ENCODE measurements at regions not wholly inside any gene's neighbourhood (a gene's known extent, or its start where the extent isn't known, plus 50 kb on each side); places are given as distances from the start of the nearest gene placed in this dataset.
"Not testable (repeated sequence)": the region's sequence is repeated elsewhere in the genome, so short reads cannot be mapped to it uniquely, and the experiment has no call there.

DNA sequence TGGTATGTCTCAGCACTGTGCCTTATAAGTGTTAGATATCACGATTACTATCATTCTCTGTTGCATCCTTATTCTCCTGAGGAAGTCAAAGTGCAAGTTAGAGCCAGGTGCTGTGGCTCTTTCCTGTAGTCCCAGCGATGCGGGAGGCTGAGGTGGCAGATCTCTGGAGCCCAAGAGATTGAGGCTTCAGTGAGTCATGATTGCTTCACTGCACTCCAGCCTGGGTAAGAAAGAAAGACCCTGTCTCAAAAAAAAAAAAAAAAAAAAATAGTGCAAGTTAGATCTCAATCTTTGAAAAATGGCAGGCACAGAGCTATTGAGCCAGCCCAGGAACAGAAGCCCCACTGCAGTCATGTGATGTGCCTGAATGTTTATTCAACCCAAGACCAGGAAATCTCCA lies 147.8 kb upstream of the POGK start:
- Histone ChIP-seq H3K4me1 (no peaks in the 10 kb centered on the region), H3K27me3 (no peaks in the 10 kb centered on the region)

DNA sequence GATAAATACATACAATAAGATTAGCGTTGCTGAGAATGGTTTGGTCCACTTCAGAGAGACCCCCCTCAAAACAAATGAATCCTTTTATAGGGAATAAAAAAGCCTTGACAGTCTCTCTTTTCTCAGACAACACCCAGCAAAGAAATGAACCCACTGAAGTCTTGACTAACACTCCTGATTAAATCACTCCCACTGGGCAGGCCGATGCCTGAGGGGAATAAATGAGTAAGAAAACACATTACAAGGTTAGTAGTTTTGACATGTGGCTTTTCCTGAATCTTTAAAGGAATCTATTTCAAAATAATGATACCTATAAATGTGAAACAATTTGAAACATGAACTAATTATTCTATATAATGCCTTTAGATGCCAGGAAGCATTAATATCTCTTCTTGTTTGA lies 146.9 kb upstream of the POGK start:
- Histone ChIP-seq H3K4me3 (no peak overlapping the region), H3K9me3 (no peaks in the 10 kb centered on the region), H3K4me1 (no peaks in the 10 kb centered on the region), H3K36me3 (no peaks in the 10 kb centered on the region), H3K27me3 (no peaks in the 10 kb centered on the region), H3K27ac (no peak overlapping the region)
- DNase-seq (no peak), ATAC-seq (no peak)
- TF ChIP-seq, protein P1, sequence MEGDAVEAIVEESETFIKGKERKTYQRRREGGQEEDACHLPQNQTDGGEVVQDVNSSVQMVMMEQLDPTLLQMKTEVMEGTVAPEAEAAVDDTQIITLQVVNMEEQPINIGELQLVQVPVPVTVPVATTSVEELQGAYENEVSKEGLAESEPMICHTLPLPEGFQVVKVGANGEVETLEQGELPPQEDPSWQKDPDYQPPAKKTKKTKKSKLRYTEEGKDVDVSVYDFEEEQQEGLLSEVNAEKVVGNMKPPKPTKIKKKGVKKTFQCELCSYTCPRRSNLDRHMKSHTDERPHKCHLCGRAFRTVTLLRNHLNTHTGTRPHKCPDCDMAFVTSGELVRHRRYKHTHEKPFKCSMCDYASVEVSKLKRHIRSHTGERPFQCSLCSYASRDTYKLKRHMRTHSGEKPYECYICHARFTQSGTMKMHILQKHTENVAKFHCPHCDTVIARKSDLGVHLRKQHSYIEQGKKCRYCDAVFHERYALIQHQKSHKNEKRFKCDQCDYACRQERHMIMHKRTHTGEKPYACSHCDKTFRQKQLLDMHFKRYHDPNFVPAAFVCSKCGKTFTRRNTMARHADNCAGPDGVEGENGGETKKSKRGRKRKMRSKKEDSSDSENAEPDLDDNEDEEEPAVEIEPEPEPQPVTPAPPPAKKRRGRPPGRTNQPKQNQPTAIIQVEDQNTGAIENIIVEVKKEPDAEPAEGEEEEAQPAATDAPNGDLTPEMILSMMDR (IDR thresholded peaks at IDR 0.05) = no peak
- intact Hi-C loops (cut with DNase I) = no loop called here

More for the DNA sequence above, 147.8 kb upstream of the POGK start:
- H3K36me3 ChIP-seq = no peaks in the 10 kb centered on the region
- TF ChIP-seq, protein P1 (IDR thresholded peaks at IDR 0.05) = no peak
- no peak for ATAC-seq
- no peak overlapping the region for H3K4me3 ChIP-seq
- no peak for DNase-seq
- H3K9me3 ChIP-seq = no peaks in the 10 kb centered on the region
- no peak overlapping the region for H3K27ac ChIP-seq
- intact Hi-C loops (cut with DNase I) = no loop called here

DNA sequence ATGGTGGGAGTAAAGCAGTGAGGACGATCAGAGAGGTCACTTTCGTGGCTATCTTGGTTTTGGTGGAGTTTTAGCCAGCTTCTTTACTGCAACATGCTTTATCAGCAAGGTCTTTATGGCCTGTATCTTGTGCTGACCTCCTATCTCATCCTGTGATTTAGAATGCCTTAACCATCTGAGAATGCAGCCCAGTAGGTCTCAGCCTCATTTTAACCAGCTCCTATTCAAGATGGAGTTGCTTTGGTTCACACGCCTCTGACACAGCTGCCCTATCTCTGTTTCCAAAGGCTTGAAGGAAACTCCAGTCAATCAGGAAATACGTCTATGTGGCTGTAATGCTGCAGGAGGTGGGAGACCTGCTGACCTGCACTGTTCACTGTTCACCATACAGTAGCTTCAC lies 146.1 kb upstream of the POGK start:
- H3K36me3 ChIP-seq = no peaks in the 10 kb centered on the region
- DNase-seq (no peak), ATAC-seq (no peak)
- intact Hi-C loops (cut with DNase I) = no loop called here
- no peaks in the 10 kb centered on the region for H3K27me3 ChIP-seq
- no peak overlapping the region for H3K27ac ChIP-seq
- TF ChIP-seq, protein P1 (IDR thresholded peaks at IDR 0.05) = no peak
- H3K4me1 ChIP-seq = no peaks in the 10 kb centered on the region
- H3K4me3 ChIP-seq = no peak overlapping the region
- H3K9me3 ChIP-seq = no peaks in the 10 kb centered on the region

DNA sequence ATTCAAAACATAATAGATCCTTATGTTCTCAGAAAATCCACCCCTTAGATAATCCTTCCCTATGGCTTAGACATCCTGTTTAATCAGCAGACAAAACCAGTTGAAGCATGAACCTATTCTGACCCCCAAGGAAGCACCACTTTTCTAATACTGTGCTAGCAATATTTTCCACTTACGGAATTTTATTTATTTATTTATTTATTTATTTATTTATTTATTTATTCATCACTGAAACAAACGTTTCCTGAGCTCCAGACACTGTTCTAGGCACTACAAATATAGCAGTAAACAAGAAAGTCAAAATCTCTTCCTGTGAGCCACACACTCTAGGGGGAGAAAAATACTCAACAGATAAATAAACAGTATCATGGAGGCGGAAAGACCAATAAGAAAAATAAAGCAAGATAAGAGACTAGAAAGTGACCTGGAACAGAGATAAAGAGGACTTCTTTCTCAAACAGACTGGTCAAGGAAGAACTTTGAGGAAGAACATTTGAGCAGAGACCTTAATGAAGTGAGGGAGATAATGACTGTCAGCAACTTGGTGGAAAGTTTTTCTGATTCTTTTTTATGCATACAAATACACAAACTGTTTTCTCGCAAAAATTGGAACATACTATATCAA lies 145.5 kb upstream of the POGK start:
- no peaks in the 10 kb centered on the region for H3K9me3 ChIP-seq
- no peak for ATAC-seq

DNA sequence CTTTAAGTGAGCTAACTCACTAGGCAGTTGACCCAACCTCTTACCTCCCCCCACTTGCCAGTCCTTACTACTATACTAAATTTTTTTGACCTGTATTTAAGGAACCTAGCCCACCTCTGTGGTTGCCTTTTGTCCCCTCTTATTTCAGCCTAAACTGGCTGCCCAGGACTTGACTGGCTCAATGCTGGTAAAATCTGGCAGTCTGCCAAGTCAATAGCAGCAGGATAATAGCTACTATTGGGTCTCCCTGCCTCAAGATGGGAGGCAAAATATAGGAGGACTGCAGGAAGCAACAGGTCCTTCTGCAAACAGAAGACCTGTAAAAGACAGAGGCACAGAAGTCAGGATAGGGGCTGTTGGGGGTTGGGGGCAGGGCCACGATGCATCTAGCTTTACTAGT lies 144.2 kb upstream of the POGK start:
- intact Hi-C loops (cut with DNase I) = no loop called here
- Histone ChIP-seq H3K9me3 (no peaks in the 10 kb centered on the region), H3K4me3 (no peak overlapping the region), H3K36me3 (no peaks in the 10 kb centered on the region), H3K4me1 (no peaks in the 10 kb centered on the region), H3K27ac (no peak overlapping the region), H3K27me3 (no peaks in the 10 kb centered on the region)
- no peak for ATAC-seq
- no peak for DNase-seq
- TF ChIP-seq, protein P1 (IDR thresholded peaks at IDR 0.05) = no peak

More for the DNA sequence above, 145.5 kb upstream of the POGK start:
- H3K27ac ChIP-seq = no peak overlapping the region
- no peaks in the 10 kb centered on the region for H3K36me3 ChIP-seq
- H3K4me1 ChIP-seq = no peaks in the 10 kb centered on the region
- H3K4me3 ChIP-seq = no peak overlapping the region
- no peaks in the 10 kb centered on the region for H3K27me3 ChIP-seq
- DNase-seq = no peak
- TF ChIP-seq, protein P1 (IDR thresholded peaks at IDR 0.05) = no peak
- intact Hi-C loops (cut with DNase I) = no loop called here

DNA sequence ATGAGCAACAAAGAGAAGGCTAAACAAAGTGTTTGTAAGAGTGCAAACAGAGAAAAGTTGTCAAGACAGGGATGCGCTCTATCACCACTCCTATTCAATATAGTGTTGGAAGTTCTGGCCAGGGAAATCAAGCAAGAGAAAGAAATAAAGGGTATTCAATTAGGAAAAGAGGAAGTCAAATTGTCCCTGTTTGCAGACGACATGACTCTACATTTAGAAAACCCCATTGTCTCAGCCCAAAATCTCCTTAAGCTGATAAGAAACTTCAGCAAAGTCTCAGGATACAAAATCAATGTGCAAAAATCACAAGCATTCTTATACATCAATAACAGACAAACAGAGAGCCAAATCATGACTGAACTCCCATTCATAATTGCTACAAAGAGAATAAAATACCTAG lies 143.4 kb upstream of the POGK start:
- H3K36me3 ChIP-seq; ATAC-seq; H3K4me1 ChIP-seq; H3K27me3 ChIP-seq; H3K9me3 ChIP-seq; DNase-seq; H3K4me3 ChIP-seq; intact Hi-C loops (cut with DNase I); H3K27ac ChIP-seq: not testable (repeated sequence)
